Activated CD4-positive, alpha-beta T cell treated with anti-CD3 and anti-CD28 coated beads, Interleukin-2, amount 10 ng/mL, durations not matched to agents 7 days and 5 days (primary cell): ENCODE measurements at regions not wholly inside any gene's neighbourhood (a gene's known extent, or its start where the extent isn't known, plus 50 kb on each side); places are given as distances from the start of the nearest gene placed in this dataset.
"Not testable (repeated sequence)": the region's sequence is repeated elsewhere in the genome, so short reads cannot be mapped to it uniquely, and the experiment has no call there.

Experiments used
- CTCF ChIA-PET: fragments of 350-600 bp; sonication (Branson Sonifier 250); formaldehyde crosslinking; loops from one replicate; lab custom pipeline; 2021; ENCODE audit warnings: antibody characterized with exemption; lab: Charles Lee
- POLR2A ChIA-PET: fragments of 350-600 bp; sonication (Branson Sonifier 250); formaldehyde crosslinking; loops from one replicate; lab custom pipeline; 2021; ENCODE audit warnings: antibody characterized with exemption; lab: Charles Lee
- DNase-seq: peaks from one replicate; pipeline ENCODE4 v3.0.0-alpha.2; 2020
- H3K27ac Mint-ChIP-seq: one replicate; pipeline ENCODE4 v1.8.0; 2021; ENCODE audit warnings: mild to moderate bottlenecking, moderate library complexity, mixed read lengths
- H3K27me3 Mint-ChIP-seq: one replicate; pipeline ENCODE4 v1.8.0; 2021; ENCODE audit warnings: mixed read lengths
- H3K36me3 Mint-ChIP-seq: one replicate; pipeline ENCODE4 v1.8.0; 2021; ENCODE audit warnings: low read depth, mixed read lengths
- H3K4me1 Mint-ChIP-seq: one replicate; pipeline ENCODE4 v1.8.0; 2021; ENCODE audit warnings: mixed read lengths
- H3K4me3 Mint-ChIP-seq: one replicate; pipeline ENCODE4 v1.8.0; 2021; ENCODE audit warnings: mild to moderate bottlenecking, moderate library complexity, mixed read lengths
- H3K9me3 Mint-ChIP-seq: one replicate; pipeline ENCODE4 v1.8.0; 2021; ENCODE audit warnings: mixed read lengths

- H3K9me3 Mint-ChIP-seq, result peaks cover 7% of the 10 kb centered on the region
- no peak overlapping the region for H3K4me3 Mint-ChIP-seq
- H3K36me3 Mint-ChIP-seq, result peaks cover 7% of the 10 kb centered on the region
- peaks cover 43% of the 10 kb centered on the region for H3K4me1 Mint-ChIP-seq
- ChIA-PET CTCF (interaction anchor here (0.7 to 1.6 kb wide), 9 partner anchors 8 to 406 kb away, joined by 3 to 7 read pairs (median 4); no protein-coding TSS in a partner anchor), POLR2A (no interaction called here)
- H3K27ac Mint-ChIP-seq, result no peak overlapping the region
- no peaks in the 10 kb centered on the region for H3K27me3 Mint-ChIP-seq
- no peak for DNase-seq
Measured at GRCh38 chr2:136319651-136320050, 201.7 kb upstream of the CXCR4 start.

- H3K4me3 Mint-ChIP-seq, result no peak overlapping the region
- H3K9me3 Mint-ChIP-seq, result peaks cover 3% of the 10 kb centered on the region
- ChIA-PET CTCF (interaction anchor here (0.6 to 1.6 kb wide), 10 partner anchors 8 to 1218 kb away, joined by 3 to 7 read pairs (median 3); no protein-coding TSS in a partner anchor), POLR2A (no interaction called here)
- H3K27ac Mint-ChIP-seq, result peak overlapping the region; percentile 80
- no peaks in the 10 kb centered on the region for H3K27me3 Mint-ChIP-seq
- DNase-seq, result no peak
- peaks cover 3% of the 10 kb centered on the region for H3K36me3 Mint-ChIP-seq
- peaks cover 39% of the 10 kb centered on the region for H3K4me1 Mint-ChIP-seq
Measured at GRCh38 chr2:136319237-136319636, 201.3 kb upstream of the CXCR4 start.

- no peak for DNase-seq
- Mint-ChIP-seq H3K4me3 (no peak overlapping the region), H3K27ac (no peak overlapping the region), H3K4me1 (peaks cover 18% of the 10 kb centered on the region), H3K9me3 (no peaks in the 10 kb centered on the region), H3K27me3 (no peaks in the 10 kb centered on the region), H3K36me3 (no peaks in the 10 kb centered on the region)
- ChIA-PET CTCF (interaction anchor here (0.6 to 1.5 kb wide), 4 partner anchors 8 to 418 kb away, joined by 3 to 4 read pairs (median 4); no protein-coding TSS in a partner anchor), POLR2A (no interaction called here)
Measured at GRCh38 chr2:136314240-136314639, 196.3 kb upstream of the CXCR4 start.

GRCh38 chr2:136312568-136312967 is 194.6 kb upstream of the CXCR4 start:
- POLR2A ChIA-PET, result not testable (repeated sequence)

GRCh38 chr2:136310797-136311603 is 193.1 kb upstream of the CXCR4 start:
- ChIA-PET POLR2A (no interaction called here), CTCF (interaction anchor here (0.7 to 1.3 kb wide), 5 partner anchors 14 to 103 kb away, joined by 3 to 5 read pairs (median 4); no protein-coding TSS in a partner anchor)
- DNase-seq, result no peak
- no peak overlapping the region for H3K4me3 Mint-ChIP-seq
- no peaks in the 10 kb centered on the region for H3K36me3 Mint-ChIP-seq
- no peak overlapping the region for H3K27ac Mint-ChIP-seq
- H3K9me3 Mint-ChIP-seq, result peaks cover 5% of the 10 kb centered on the region
- H3K4me1 Mint-ChIP-seq, result peaks cover 16% of the 10 kb centered on the region
- H3K27me3 Mint-ChIP-seq, result no peaks in the 10 kb centered on the region

More at GRCh38 chr2:136312568-136312967, 194.6 kb upstream of the CXCR4 start:
- H3K27me3 Mint-ChIP-seq, DNase-seq, H3K36me3 Mint-ChIP-seq, H3K27ac Mint-ChIP-seq, H3K9me3 Mint-ChIP-seq, H3K4me3 Mint-ChIP-seq: not testable (repeated sequence)
- peaks cover 15% of the 10 kb centered on the region for H3K4me1 Mint-ChIP-seq
- CTCF ChIA-PET, result interaction anchor here (0.6 to 1.5 kb wide), 2 partner anchors 9 to 399 kb away, joined by 3 to 4 read pairs; no protein-coding TSS in a partner anchor

- Mint-ChIP-seq H3K4me1 (peaks cover 25% of the 10 kb centered on the region), H3K36me3 (no peaks in the 10 kb centered on the region), H3K27me3 (no peaks in the 10 kb centered on the region), H3K27ac (no peak overlapping the region), H3K9me3 (peaks cover 6% of the 10 kb centered on the region), H3K4me3 (no peak overlapping the region)
- ChIA-PET POLR2A (no interaction called here), CTCF (interaction anchor here (0.7 to 1.3 kb wide), 3 partner anchors 17 to 102 kb away, joined by 3 to 5 read pairs (median 4); no protein-coding TSS in a partner anchor)
- no peak for DNase-seq
Measured at GRCh38 chr2:136310005-136310495, 192.1 kb upstream of the CXCR4 start.

- peaks cover 28% of the 10 kb centered on the region for H3K4me1 Mint-ChIP-seq
- H3K36me3 Mint-ChIP-seq, result no peaks in the 10 kb centered on the region
- H3K27me3 Mint-ChIP-seq, result no peaks in the 10 kb centered on the region
- no peak for DNase-seq
- H3K9me3 Mint-ChIP-seq, result peaks cover 6% of the 10 kb centered on the region
- POLR2A ChIA-PET, result no interaction called here
- no peak overlapping the region for H3K27ac Mint-ChIP-seq
- H3K4me3 Mint-ChIP-seq, result no peak overlapping the region
- CTCF ChIA-PET, result interaction anchor here (0.6 to 1.4 kb wide), 6 partner anchors 10 to 362 kb away, joined by 3 to 4 read pairs (median 3); no protein-coding TSS in a partner anchor
Measured at GRCh38 chr2:136308611-136309010, 190.7 kb upstream of the CXCR4 start.

GRCh38 chr2:136306836-136307235 is 188.9 kb upstream of the CXCR4 start:
- H3K27ac Mint-ChIP-seq, result no peak overlapping the region
- peaks cover 6% of the 10 kb centered on the region for H3K9me3 Mint-ChIP-seq
- ChIA-PET CTCF (no interaction called here), POLR2A (no interaction called here)
- H3K4me3 Mint-ChIP-seq, result no peak overlapping the region
- DNase-seq, result no peak
- no peaks in the 10 kb centered on the region for H3K27me3 Mint-ChIP-seq
- H3K36me3 Mint-ChIP-seq, result no peaks in the 10 kb centered on the region
- peaks cover 28% of the 10 kb centered on the region for H3K4me1 Mint-ChIP-seq

GRCh38 chr2:136305517-136306192 is 187.7 kb upstream of the CXCR4 start:
- Mint-ChIP-seq H3K27ac (peak overlapping the region; percentile 0), H3K4me1 (peaks cover 18% of the 10 kb centered on the region), H3K4me3 (no peak overlapping the region), H3K27me3 (no peaks in the 10 kb centered on the region), H3K36me3 (no peaks in the 10 kb centered on the region), H3K9me3 (peaks cover 6% of the 10 kb centered on the region)
- peak; percentile 22 for DNase-seq
- ChIA-PET CTCF (interaction anchor here (0.6 to 1.9 kb wide), 7 partner anchors 10 to 376 kb away, joined by 3 to 5 read pairs (median 3); no protein-coding TSS in a partner anchor), POLR2A (no interaction called here)

GRCh38 chr2:136301006-136301405 is 183.1 kb upstream of the CXCR4 start:
- H3K27ac Mint-ChIP-seq, result no peak overlapping the region
- no peak for DNase-seq
- POLR2A ChIA-PET, result no interaction called here
- peaks cover 4% of the 10 kb centered on the region for H3K9me3 Mint-ChIP-seq
- CTCF ChIA-PET, result interaction anchor here (1.6 kb wide), 1 partner anchor 19 kb away, joined by 5 read pairs; no protein-coding TSS in a partner anchor
- no peak overlapping the region for H3K4me3 Mint-ChIP-seq
- H3K4me1 Mint-ChIP-seq, result peaks cover 15% of the 10 kb centered on the region
- H3K27me3 Mint-ChIP-seq, result no peaks in the 10 kb centered on the region
- no peaks in the 10 kb centered on the region for H3K36me3 Mint-ChIP-seq

- ChIA-PET POLR2A (interaction anchor here (0.6 kb wide), 1 partner anchor 10 kb away, joined by 6 read pairs; no protein-coding TSS in a partner anchor), CTCF (interaction anchor here (1.5 kb wide), 1 partner anchor 10 kb away, joined by 3 read pairs; no protein-coding TSS in a partner anchor)
- H3K36me3 Mint-ChIP-seq, result no peaks in the 10 kb centered on the region
- H3K27ac Mint-ChIP-seq, result no peak overlapping the region
- peaks cover 3% of the 10 kb centered on the region for H3K4me1 Mint-ChIP-seq
- peaks cover 3% of the 10 kb centered on the region for H3K9me3 Mint-ChIP-seq
- DNase-seq, result no peak
- no peak overlapping the region for H3K4me3 Mint-ChIP-seq
- no peaks in the 10 kb centered on the region for H3K27me3 Mint-ChIP-seq
Measured at GRCh38 chr2:136298631-136299030, 180.7 kb upstream of the CXCR4 start.

- Mint-ChIP-seq H3K9me3 (peaks cover 3% of the 10 kb centered on the region), H3K36me3 (no peaks in the 10 kb centered on the region), H3K27me3 (no peaks in the 10 kb centered on the region), H3K4me1 (peaks cover 3% of the 10 kb centered on the region), H3K4me3 (no peak overlapping the region), H3K27ac (no peak overlapping the region)
- ChIA-PET POLR2A (no interaction called here), CTCF (interaction anchor here (0.6 to 1.5 kb wide), 3 partner anchors 11 to 39 kb away, joined by 3 to 5 read pairs (median 3); no protein-coding TSS in a partner anchor)
- DNase-seq, result no peak
Measured at GRCh38 chr2:136297994-136298393, 180.0 kb upstream of the CXCR4 start.
